SK-N-SH treated with all-trans-retinoic acid at 6 μM for 48 hours (cell line): ENCODE measurements at regions not wholly inside any gene's neighbourhood (a gene's known extent, or its start where the extent isn't known, plus 50 kb on each side); places are given as distances from the start of the nearest gene placed in this dataset.

ENCODE experiments used
- CREB5 ChIP-seq: fragments of 250-450 bp; sonication (Bioruptor Pico); IDR thresholded peaks from 2 replicates; pipeline ENCODE4 v1.5.1; 2020; ENCODE audit warnings: low read depth, mild to moderate bottlenecking, moderate library complexity
- TCF4 ChIP-seq: fragments of 250-450 bp; sonication (Bioruptor Pico); IDR thresholded peaks from 2 replicates; pipeline ENCODE4 v1.8.0; 2021; ENCODE audit warnings: mild to moderate bottlenecking, moderate library complexity, borderline replicate concordance

- TF ChIP-seq TCF4 (CRISPR knock-in tag): no peak
- no peak for TF ChIP-seq CREB5 (CRISPR knock-in tag)
Measured at GRCh38 chr3:73683706-73684105, 59.0 kb upstream of the PDZRN3 start.
